CD14-positive monocyte (primary cell): ENCODE measurements at regions not wholly inside any gene's neighbourhood (a gene's known extent, or its start where the extent isn't known, plus 50 kb on each side); places are given as distances from the start of the nearest gene placed in this dataset.
A peak's percentile ranks its signal among the peaks of the same experiment; 100 is the strongest.

Experiments used
- DNase-seq, 3 donors: peaks; one replicate each; pipeline ENCODE4 v3.0.0-alpha.2; 2011 to 2022
- H2AFZ ChIP-seq: 2 replicates; pipeline ENCODE4 v1.6.0; 2012; ENCODE audit warnings: mild to moderate bottlenecking, low read depth, low read length, inconsistent platforms; ENCODE audit not compliant: insufficient read depth, poor library complexity, severe bottlenecking
- H3K27ac ChIP-seq, 2 donors: 1 replicate in 1 of 2; 2 replicates in 1 of 2; pipeline ENCODE4 v1.5.1; 2012 to 2013; ENCODE audit warnings: low read length in 2 of 2, control low read depth in 1 of 2, inconsistent platforms in 1 of 2, low read depth in 1 of 2, mild to moderate bottlenecking in 1 of 2
- H3K27me3 ChIP-seq, 2 donors: one replicate each; pipeline versions ENCODE4 v1.6.0 to v1.6.1; 2011 to 2013; ENCODE audit warnings: low read length in 2 of 2; ENCODE audit not compliant: control insufficient read depth in 2 of 2, insufficient read depth in 2 of 2
- H3K36me3 ChIP-seq, 2 donors: replicated peaks in 1 of 2; 1 replicate in 1 of 2; 2 replicates in 1 of 2; pipeline versions ENCODE4 v1.5.1 to v1.6.1; 2012 to 2013; ENCODE audit warnings: low read length in 2 of 2, control low read depth in 1 of 2, inconsistent platforms in 1 of 2, mild to moderate bottlenecking in 1 of 2; ENCODE audit not compliant: insufficient read depth in 2 of 2, control insufficient read depth in 1 of 2
- H3K4me1 ChIP-seq, 2 donors: 1 replicate in 1 of 2; 2 replicates in 1 of 2; pipeline versions ENCODE4 v1.5.1 to v1.6.1; 2012 to 2013; ENCODE audit warnings: low read length in 2 of 2, control low read depth in 1 of 2, inconsistent platforms in 1 of 2, mild to moderate bottlenecking in 1 of 2, moderate library complexity in 1 of 2; ENCODE audit not compliant: insufficient read depth in 2 of 2, control insufficient read depth in 1 of 2
- H3K4me2 ChIP-seq: replicated peaks from 2 replicates; pipeline ENCODE3; 2012; ENCODE audit warnings: low read length, moderate library complexity, mild to moderate bottlenecking; ENCODE audit not compliant: poor library complexity, severe bottlenecking; ENCODE audit errors: extremely low read depth
- H3K4me3 ChIP-seq, 3 experiments: fragments of 200-600 bp in 1 of 3; sonication (generic) in 1 of 3; replicated peaks in 1 of 3; 1 replicate in 2 of 3; 2 replicates in 1 of 3; pipeline ENCODE4 v1.5.1; 2011 to 2013; ENCODE audit warnings: low read length in 3 of 3, mild to moderate bottlenecking in 3 of 3, control low read depth in 2 of 3, low read depth in 2 of 3, inconsistent platforms in 1 of 3, moderate library complexity in 1 of 3
- H3K79me2 ChIP-seq: 2 replicates; pipeline ENCODE4 v1.6.0; 2012; ENCODE audit warnings: mild to moderate bottlenecking, control low read depth, inconsistent platforms, low read length, moderate library complexity; ENCODE audit not compliant: insufficient read depth
- H3K9ac ChIP-seq: 2 replicates; pipeline ENCODE4 v1.6.0; 2017; ENCODE audit warnings: low read length, mild to moderate bottlenecking; ENCODE audit not compliant: insufficient read depth, poor library complexity, severe bottlenecking
- H3K9me3 ChIP-seq, 2 donors: replicated peaks in 1 of 2; 1 replicate in 1 of 2; 2 replicates in 1 of 2; pipeline versions ENCODE4 v1.5.1 to v1.6.1; 2012 to 2013; ENCODE audit warnings: low read length in 2 of 2, control low read depth in 1 of 2; ENCODE audit not compliant: control insufficient read depth in 1 of 2, insufficient read depth in 1 of 2
- H4K20me1 ChIP-seq: 2 replicates; pipeline ENCODE4 v1.6.0; 2012; ENCODE audit warnings: mild to moderate bottlenecking, low read length, control low read depth, moderate library complexity; ENCODE audit not compliant: insufficient read depth
- H3K27ac Mint-ChIP-seq, 7 donors: one replicate each; pipeline ENCODE4 v1.8.0; 2020; ENCODE audit warnings: mild to moderate bottlenecking in 7 of 7, mixed read lengths in 7 of 7, moderate library complexity in 6 of 7, inconsistent platforms in 2 of 7
- H3K27me3 Mint-ChIP-seq, 3 donors: one replicate each; pipeline ENCODE4 v1.8.0; 2021 to 2022; ENCODE audit warnings: low read depth in 3 of 3, mild to moderate bottlenecking in 3 of 3, mixed read lengths in 3 of 3, moderate library complexity in 3 of 3, inconsistent platforms in 1 of 3
- H3K36me3 Mint-ChIP-seq, 2 donors: one replicate each; pipeline ENCODE4 v1.8.0; 2020; ENCODE audit warnings: mixed read lengths in 2 of 2, inconsistent platforms in 1 of 2, mild to moderate bottlenecking in 1 of 2
- H3K4me1 Mint-ChIP-seq: one replicate; pipeline ENCODE4 v1.8.0; 2020; ENCODE audit warnings: mild to moderate bottlenecking, mixed read lengths
- H3K4me3 Mint-ChIP-seq, 2 donors: one replicate each; pipeline ENCODE4 v1.8.0; 2020; ENCODE audit warnings: mild to moderate bottlenecking in 2 of 2, mixed read lengths in 2 of 2, moderate library complexity in 1 of 2
- H3K9me3 Mint-ChIP-seq, 7 donors: one replicate each; pipeline ENCODE4 v1.8.0; 2020 to 2022; ENCODE audit warnings: mixed read lengths in 7 of 7, mild to moderate bottlenecking in 6 of 7, moderate library complexity in 6 of 7, inconsistent platforms in 2 of 7
- CTCF ChIP-seq: fragments of 200-600 bp; IDR thresholded peaks from one replicate; pipeline ENCODE4 v1.8.0; 2022; ENCODE audit warnings: antibody characterized with exemption, mild to moderate bottlenecking
- WGBS: methylation state at CpG from one replicate; pipeline ENCODE4 v1.1.5; 2013; ENCODE audit warnings: missing lambda C conversion rate; ENCODE audit not compliant: insufficient coverage; 5-methylcytosine and 5-hydroxymethylcytosine counted together
- intact Hi-C, 2 donors: fragments of 100-400 bp; cut with micrococcal nuclease; formaldehyde crosslinking; loops; one replicate each; pipeline versions ENCODE4 v1.15.0 to v1.15.1; 2023

- Histone ChIP-seq H3K79me2 (no peaks in the 10 kb centered on the region), H3K4me3 (no peak overlapping the region), H3K36me3 (no peaks in the 10 kb centered on the region), H3K4me1 (no peaks in the 10 kb centered on the region), H2AFZ (no peak overlapping the region), H3K27ac (no peak overlapping the region), H3K4me2 (no peak overlapping the region), H3K9me3 (no peaks in the 10 kb centered on the region), H3K27me3 (peaks cover 0 to 2% of the 10 kb centered on the region in 2 donors), H3K9ac (no peak overlapping the region), H4K20me1 (no peaks in the 10 kb centered on the region)
- Mint-ChIP-seq H3K27ac (no peak overlapping the region), H3K36me3 (no peaks in the 10 kb centered on the region), H3K9me3 (peaks cover 0 to 1% (median 0%) of the 10 kb centered on the region in 7 donors), H3K4me1 (no peaks in the 10 kb centered on the region), H3K27me3 (peaks cover 6 to 8% (median 8%) of the 10 kb centered on the region in 3 donors), H3K4me3 (no peak overlapping the region)
- no peak for TF ChIP-seq CTCF
- 100% methylated on average over 1 of the region's 4 CpGs for WGBS
- DNase-seq, result no peak
- intact Hi-C loops, result no loop called here
Observed at GRCh38 chr3:10682692-10683091, 133.3 kb upstream of the SLC6A11 start.

- Mint-ChIP-seq H3K27me3 (peaks cover 6 to 8% (median 8%) of the 10 kb centered on the region in 3 donors), H3K36me3 (no peaks in the 10 kb centered on the region), H3K4me1 (no peaks in the 10 kb centered on the region), H3K4me3 (no peak overlapping the region), H3K27ac (peak overlapping the region in 1 of 7 donors; percentile 54), H3K9me3 (peaks cover 0 to 1% (median 0%) of the 10 kb centered on the region in 7 donors)
- Histone ChIP-seq H4K20me1 (no peaks in the 10 kb centered on the region), H3K9me3 (no peaks in the 10 kb centered on the region), H3K36me3 (no peaks in the 10 kb centered on the region), H3K79me2 (no peaks in the 10 kb centered on the region), H2AFZ (no peak overlapping the region), H3K4me1 (no peaks in the 10 kb centered on the region), H3K4me2 (no peak overlapping the region), H3K27ac (no peak overlapping the region), H3K4me3 (no peak overlapping the region), H3K9ac (no peak overlapping the region), H3K27me3 (no peaks in the 10 kb centered on the region)
- DNase-seq, result no peak
- WGBS, result no CpG with 5 or more reads among the region's 1 CpG
- intact Hi-C loops, result no loop called here
- no peak for TF ChIP-seq CTCF
Observed at GRCh38 chr3:10683106-10683505, 132.9 kb upstream of the SLC6A11 start.
